Endodermal cell (in vitro differentiated cells): ENCODE measurements at regions not wholly inside any gene's neighbourhood (a gene's known extent, or its start where the extent isn't known, plus 50 kb on each side); places are given as distances from the start of the nearest gene placed in this dataset.

ENCODE experiments used
- DNase-seq: peaks from one replicate; pipeline ENCODE4 v3.0.0-alpha.2; 2017
- H3K27ac ChIP-seq: 2 replicates; pipeline ENCODE4 v1.5.1; 2013; ENCODE audit warnings: mild to moderate bottlenecking, low read depth, low read length, moderate library complexity
- H3K27me3 ChIP-seq: 2 replicates; pipeline ENCODE4 v1.6.1; 2013; ENCODE audit warnings: mild to moderate bottlenecking, low read length, moderate library complexity; ENCODE audit not compliant: insufficient read depth, control insufficient read depth, poor library complexity, severe bottlenecking
- H3K36me3 ChIP-seq: 2 replicates; pipeline ENCODE4 v1.7.0; 2013; ENCODE audit warnings: mild to moderate bottlenecking, low read length, moderate library complexity; ENCODE audit not compliant: control insufficient read depth, insufficient read depth
- H3K4me1 ChIP-seq: one replicate; pipeline ENCODE4 v1.7.0; 2013; ENCODE audit warnings: low read length; ENCODE audit not compliant: control insufficient read depth, insufficient read depth
- H3K4me3 ChIP-seq: 2 replicates; pipeline ENCODE4 v1.5.1; 2013; ENCODE audit warnings: mild to moderate bottlenecking, low read length, moderate library complexity
- H3K9ac ChIP-seq: 2 replicates; pipeline ENCODE4 v1.6.1; 2013; ENCODE audit warnings: mild to moderate bottlenecking, low read length, moderate library complexity; ENCODE audit not compliant: poor library complexity, severe bottlenecking; ENCODE audit errors: extremely low read depth
- H3K9me3 ChIP-seq: 2 replicates; pipeline ENCODE4 v1.6.1; 2013; ENCODE audit warnings: mild to moderate bottlenecking, low read length, moderate library complexity; ENCODE audit not compliant: control insufficient read depth
- H3K27ac Mint-ChIP-seq: 2 replicates; pipeline ENCODE4 v1.8.0; 2020; ENCODE audit warnings: mixed read lengths
- H3K27me3 Mint-ChIP-seq: 2 replicates; pipeline ENCODE4 v1.8.0; 2021; ENCODE audit warnings: mild to moderate bottlenecking, mixed read lengths; ENCODE audit not compliant: insufficient read depth
- H3K36me3 Mint-ChIP-seq: 2 replicates; pipeline ENCODE4 v1.8.0; 2020; ENCODE audit warnings: low read depth, mixed read lengths
- H3K4me1 Mint-ChIP-seq: 2 replicates; pipeline ENCODE4 v1.8.0; 2020; ENCODE audit warnings: mixed read lengths
- H3K4me3 Mint-ChIP-seq: 2 replicates; pipeline ENCODE4 v1.8.0; 2020; ENCODE audit warnings: mild to moderate bottlenecking, moderate library complexity, mixed read lengths
- H3K9me3 Mint-ChIP-seq: 2 replicates; pipeline ENCODE4 v1.8.0; 2020; ENCODE audit warnings: mild to moderate bottlenecking, mixed read lengths
- CTCF ChIP-seq: fragments of 200-600 bp; sonication (generic); conservative IDR thresholded peaks from 2 replicates; pipeline ENCODE4 v1.5.0; 2021; ENCODE audit warnings: antibody characterized with exemption, mild to moderate bottlenecking
- WGBS, 2 experiments: methylation state at CpG; one replicate each; pipeline versions ENCODE4 v1.1.5 to v1.1.7; 2013; ENCODE audit warnings: missing lambda C conversion rate in 2 of 2, mixed read lengths in 1 of 2; ENCODE audit not compliant: insufficient coverage in 1 of 2, insufficient read length in 1 of 2; 5-methylcytosine and 5-hydroxymethylcytosine counted together

GRCh38 chr17:71379512-71379911 lies 741.3 kb upstream of the SOX9 start:
- H3K4me1 ChIP-seq: no peaks in the 10 kb centered on the region
- Mint-ChIP-seq H3K27ac (no peak overlapping the region), H3K27me3 (peaks cover 2% of the 10 kb centered on the region), H3K36me3 (no peaks in the 10 kb centered on the region), H3K9me3 (no peaks in the 10 kb centered on the region), H3K4me1 (no peaks in the 10 kb centered on the region), H3K4me3 (no peak overlapping the region)
- no peak overlapping the region for H3K9ac ChIP-seq
- no peak overlapping the region for H3K27ac ChIP-seq
- H3K4me3 ChIP-seq: no peak overlapping the region
- no peak for TF ChIP-seq CTCF
- H3K36me3 ChIP-seq: no peaks in the 10 kb centered on the region
- H3K9me3 ChIP-seq: no peaks in the 10 kb centered on the region
- no peaks in the 10 kb centered on the region for H3K27me3 ChIP-seq
- DNase-seq: no peak

- Histone ChIP-seq H3K9me3 (no peaks in the 10 kb centered on the region), H3K9ac (no peak overlapping the region), H3K4me3 (no peak overlapping the region), H3K27me3 (no peaks in the 10 kb centered on the region), H3K27ac (no peak overlapping the region), H3K36me3 (no peaks in the 10 kb centered on the region), H3K4me1 (no peaks in the 10 kb centered on the region)
- 92% methylated on average over 2 of the region's 3 CpGs; no CpG with 5 or more reads in 1 of the 2 experiments for WGBS, 2 experiments
- DNase-seq: no peak
- Mint-ChIP-seq H3K9me3 (no peaks in the 10 kb centered on the region), H3K4me1 (no peaks in the 10 kb centered on the region), H3K36me3 (no peaks in the 10 kb centered on the region), H3K4me3 (no peak overlapping the region), H3K27ac (no peak overlapping the region), H3K27me3 (peaks cover 2% of the 10 kb centered on the region)
- no peak for TF ChIP-seq CTCF
Measured at GRCh38 chr17:71380535-71380934, 740.3 kb upstream of the SOX9 start.

GRCh38 chr17:71380936-71381335 lies 739.9 kb upstream of the SOX9 start:
- WGBS, 2 experiments: 85 to 90% methylated on average over 2 of the region's 2 CpGs

More at GRCh38 chr17:71380936-71381335, 739.9 kb upstream of the SOX9 start:
- Histone ChIP-seq H3K4me3 (no peak overlapping the region), H3K36me3 (no peaks in the 10 kb centered on the region), H3K27me3 (no peaks in the 10 kb centered on the region), H3K27ac (no peak overlapping the region), H3K9ac (no peak overlapping the region), H3K4me1 (no peaks in the 10 kb centered on the region), H3K9me3 (no peaks in the 10 kb centered on the region)
- Mint-ChIP-seq H3K27ac (no peak overlapping the region), H3K9me3 (no peaks in the 10 kb centered on the region), H3K27me3 (peaks cover 2% of the 10 kb centered on the region), H3K36me3 (no peaks in the 10 kb centered on the region), H3K4me3 (no peak overlapping the region), H3K4me1 (no peaks in the 10 kb centered on the region)
- TF ChIP-seq CTCF: no peak
- DNase-seq: no peak
